NB4 (cell line): ENCODE measurements at regions not wholly inside any gene's neighbourhood (a gene's known extent, or its start where the extent isn't known, plus 50 kb on each side); places are given as distances from the start of the nearest gene placed in this dataset.

Experiments used
- CTCF ChIP-seq: IDR thresholded peaks from one replicate; pipeline ENCODE4 v1.5.1; 2012; ENCODE audit warnings: low read depth, low read length
- MAX ChIP-seq: IDR thresholded peaks from 2 replicates; pipeline ENCODE4 v1.6.1; 2011; ENCODE audit warnings: low read depth, low read length
- POLR2A ChIP-seq: IDR thresholded peaks from 2 replicates; pipeline ENCODE4 v1.6.1; 2011; ENCODE audit warnings: mild to moderate bottlenecking; ENCODE audit not compliant: insufficient read length; ENCODE audit errors: extremely low read depth

GRCh38 chr10:10475812-10476211 is 541.9 kb upstream of the CELF2 start:
- TF ChIP-seq CTCF (no peak), POLR2A (no peak), MAX (no peak)
